DOHH2 (cell line): ENCODE measurements at regions not wholly inside any gene's neighbourhood (a gene's known extent, or its start where the extent isn't known, plus 50 kb on each side); places are given as distances from the start of the nearest gene placed in this dataset.

Experiments
- H3F3A ChIP-seq: fragments of 200-600 bp; sonication (generic), shearing (Covaris generic); 2 replicates; pipeline ENCODE4 v1.6.0; 2016; ENCODE audit warnings: antibody characterized with exemption, mild to moderate bottlenecking; ENCODE audit not compliant: control insufficient read depth, insufficient read depth
- H3K27ac ChIP-seq: fragments of 200-600 bp; sonication (generic); 2 replicates; pipeline ENCODE4 v1.5.1; 2014; ENCODE audit warnings: low read depth, mild to moderate bottlenecking, low read length, moderate library complexity
- H3K27me3 ChIP-seq: fragments of 200-600 bp; sonication (generic); 2 replicates; pipeline ENCODE4 v1.6.1; 2014; ENCODE audit warnings: mild to moderate bottlenecking, low read length, mixed read lengths; ENCODE audit not compliant: control insufficient read depth
- H3K36me3 ChIP-seq: fragments of 200-600 bp; sonication (generic); 2 replicates; pipeline ENCODE4 v1.6.1; 2014; ENCODE audit warnings: mild to moderate bottlenecking, low read length, moderate library complexity, mixed read lengths; ENCODE audit not compliant: control insufficient read depth
- H3K4me1 ChIP-seq: fragments of 200-600 bp; sonication (generic); 2 replicates; pipeline ENCODE4 v1.6.1; 2014; ENCODE audit warnings: mild to moderate bottlenecking, low read length, mixed read lengths; ENCODE audit not compliant: control insufficient read depth
- H3K4me2 ChIP-seq: fragments of 200-600 bp; sonication (generic); 2 replicates; pipeline ENCODE4 v1.6.0; 2014; ENCODE audit warnings: mild to moderate bottlenecking, low read length, moderate library complexity
- H3K4me3 ChIP-seq: fragments of 200-600 bp; sonication (generic); 2 replicates; pipeline ENCODE4 v1.5.1; 2014; ENCODE audit warnings: mild to moderate bottlenecking, low read length, mixed read lengths
- H3K79me2 ChIP-seq: fragments of 200-600 bp; sonication (generic); 2 replicates; pipeline ENCODE4 v1.6.1; 2014; ENCODE audit warnings: mild to moderate bottlenecking, low read length, mixed read lengths; ENCODE audit not compliant: control insufficient read depth
- H3K9me2 ChIP-seq: fragments of 200-600 bp; sonication (generic); replicated peaks from 2 replicates; pipeline ENCODE4 v1.6.1; 2014; ENCODE audit warnings: mild to moderate bottlenecking, low read length, mixed read lengths; ENCODE audit not compliant: control insufficient read depth
- H3K9me3 ChIP-seq: fragments of 200-600 bp; sonication (generic); 2 replicates; pipeline ENCODE4 v1.6.1; 2014; ENCODE audit warnings: antibody characterized with exemption, low read length, mixed read lengths; ENCODE audit not compliant: control insufficient read depth, insufficient read depth
- H4K20me1 ChIP-seq: fragments of 200-600 bp; sonication (generic); 2 replicates; pipeline ENCODE4 v1.6.0; 2014; ENCODE audit warnings: low read depth, mild to moderate bottlenecking, antibody characterized with exemption, low read length, moderate library complexity; ENCODE audit not compliant: control insufficient read depth, insufficient read depth
- EZH2phosphoT487 ChIP-seq: fragments of 200-600 bp; sonication (generic); IDR thresholded peaks from 2 replicates; pipeline ENCODE4 v1.6.1; 2017; ENCODE audit warnings: borderline replicate concordance, mild to moderate bottlenecking, antibody characterized with exemption, low read length, moderate library complexity, mixed read lengths
- TF ChIP-seq, protein P1 (sequence below): fragments of 200-600 bp; sonication (generic); IDR thresholded peaks from one replicate; pipeline ENCODE4 v1.5.1; 2014; ENCODE audit warnings: antibody characterized with exemption, mild to moderate bottlenecking, low read depth, low read length; ENCODE audit not compliant: poor library complexity, severe bottlenecking

DNA sequence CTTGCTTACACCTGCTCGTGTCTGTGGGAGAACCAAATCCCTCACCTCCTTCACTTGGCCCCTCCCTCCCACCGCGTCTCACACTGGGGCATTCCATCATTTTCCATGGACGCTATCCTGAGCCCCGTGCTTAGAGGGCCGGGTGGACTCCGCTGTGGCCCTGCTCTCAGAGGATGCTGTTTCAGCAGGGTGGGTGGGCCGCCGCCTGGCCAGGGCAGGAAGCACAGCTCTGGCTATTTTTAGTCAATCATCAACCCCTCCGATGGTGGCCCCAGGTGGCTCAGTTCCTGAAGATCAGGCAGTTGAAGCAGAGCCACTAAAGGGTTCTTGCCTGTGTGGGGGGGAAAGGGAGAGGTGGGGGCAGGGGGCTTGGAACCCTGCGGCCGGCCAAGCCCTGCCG, 230.3 kb downstream of the ENGASE start:
- Histone ChIP-seq H3K4me3 (peak overlapping the region; percentile 30), H3K36me3 (no peaks in the 10 kb centered on the region), H3K27ac (peak overlapping the region; percentile 43), H3K27me3 (peaks cover 25% of the 10 kb centered on the region), H3F3A (no peaks in the 10 kb centered on the region), H3K79me2 (no peaks in the 10 kb centered on the region), H3K4me2 (peak overlapping the region; percentile 60), H4K20me1 (no peaks in the 10 kb centered on the region), H3K4me1 (peaks cover 52% of the 10 kb centered on the region), H3K9me3 (no peaks in the 10 kb centered on the region), H3K9me2 (no peaks in the 10 kb centered on the region)
- TF ChIP-seq, protein P1, sequence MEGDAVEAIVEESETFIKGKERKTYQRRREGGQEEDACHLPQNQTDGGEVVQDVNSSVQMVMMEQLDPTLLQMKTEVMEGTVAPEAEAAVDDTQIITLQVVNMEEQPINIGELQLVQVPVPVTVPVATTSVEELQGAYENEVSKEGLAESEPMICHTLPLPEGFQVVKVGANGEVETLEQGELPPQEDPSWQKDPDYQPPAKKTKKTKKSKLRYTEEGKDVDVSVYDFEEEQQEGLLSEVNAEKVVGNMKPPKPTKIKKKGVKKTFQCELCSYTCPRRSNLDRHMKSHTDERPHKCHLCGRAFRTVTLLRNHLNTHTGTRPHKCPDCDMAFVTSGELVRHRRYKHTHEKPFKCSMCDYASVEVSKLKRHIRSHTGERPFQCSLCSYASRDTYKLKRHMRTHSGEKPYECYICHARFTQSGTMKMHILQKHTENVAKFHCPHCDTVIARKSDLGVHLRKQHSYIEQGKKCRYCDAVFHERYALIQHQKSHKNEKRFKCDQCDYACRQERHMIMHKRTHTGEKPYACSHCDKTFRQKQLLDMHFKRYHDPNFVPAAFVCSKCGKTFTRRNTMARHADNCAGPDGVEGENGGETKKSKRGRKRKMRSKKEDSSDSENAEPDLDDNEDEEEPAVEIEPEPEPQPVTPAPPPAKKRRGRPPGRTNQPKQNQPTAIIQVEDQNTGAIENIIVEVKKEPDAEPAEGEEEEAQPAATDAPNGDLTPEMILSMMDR: peak; percentile 12
- TF ChIP-seq EZH2phosphoT487: no peak

DNA sequence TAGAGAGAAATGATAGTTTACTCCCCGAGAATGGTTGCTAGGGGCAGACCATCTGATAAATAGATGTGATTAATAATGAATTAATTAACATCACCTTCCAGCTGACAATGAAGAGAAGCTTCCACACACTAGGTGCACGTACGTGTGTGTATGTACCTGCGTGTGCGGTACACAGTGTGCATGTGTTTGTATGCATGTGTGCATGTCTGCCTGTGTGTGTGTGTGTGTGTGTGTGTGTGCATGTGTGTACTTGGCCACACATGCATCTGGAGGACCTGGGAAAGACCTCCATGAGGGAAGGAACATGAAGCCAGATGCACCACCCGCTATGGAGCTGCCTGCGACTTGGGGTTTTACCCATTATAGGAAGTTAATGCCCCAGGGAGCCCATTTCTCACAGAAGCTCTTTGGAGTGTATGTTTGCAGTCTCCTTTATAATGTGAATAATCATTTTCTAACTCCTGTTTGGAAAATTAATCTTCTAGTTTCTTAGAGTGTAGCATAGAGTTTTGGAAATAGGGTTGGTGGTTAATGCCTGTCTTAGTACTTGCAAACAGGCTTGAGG, 229.1 kb downstream of the ENGASE start:
- H3K79me2 ChIP-seq: no peaks in the 10 kb centered on the region
- no peaks in the 10 kb centered on the region for H3K36me3 ChIP-seq
- TF ChIP-seq, protein P1: no peak
- TF ChIP-seq EZH2phosphoT487: no peak
- peak overlapping the region; percentile 14; the same call in 1 of the 2 replicates for H3K27ac ChIP-seq
- H3K27me3 ChIP-seq: peaks cover 25% of the 10 kb centered on the region
- no peak overlapping the region for H3K4me3 ChIP-seq
- peak overlapping the region; percentile 34; the same call in 1 of the 2 replicates for H3K4me2 ChIP-seq
- no peaks in the 10 kb centered on the region for H4K20me1 ChIP-seq
- no peaks in the 10 kb centered on the region for H3K9me3 ChIP-seq
- no peaks in the 10 kb centered on the region for H3K9me2 ChIP-seq
- peaks cover 47% of the 10 kb centered on the region for H3K4me1 ChIP-seq
- H3F3A ChIP-seq: no peaks in the 10 kb centered on the region

DNA sequence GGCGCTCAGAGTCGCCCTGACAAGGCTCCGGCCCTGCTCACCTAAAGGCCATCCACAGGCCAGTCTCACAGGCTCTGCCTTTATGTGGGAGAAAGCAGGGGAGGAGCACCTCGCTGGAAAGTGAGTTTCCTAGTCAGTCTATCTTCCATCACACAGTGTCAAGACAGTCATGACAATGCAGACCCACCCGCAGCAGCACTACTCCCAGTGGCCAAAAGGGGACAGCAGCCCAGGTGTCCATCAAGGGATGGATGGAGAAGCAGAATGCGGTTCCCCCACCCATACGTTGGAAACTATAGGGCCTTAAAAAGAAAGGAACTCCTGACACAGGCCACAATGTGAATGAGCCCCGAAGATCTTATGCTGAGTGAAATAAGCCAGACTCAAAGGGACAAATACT, 226.8 kb downstream of the ENGASE start:
- Histone ChIP-seq H3K27ac (no peak overlapping the region), H3K9me2 (no peaks in the 10 kb centered on the region), H4K20me1 (no peaks in the 10 kb centered on the region), H3K36me3 (no peaks in the 10 kb centered on the region), H3K4me3 (no peak overlapping the region), H3K79me2 (no peaks in the 10 kb centered on the region), H3K4me1 (peaks cover 32% of the 10 kb centered on the region), H3K9me3 (no peaks in the 10 kb centered on the region), H3K27me3 (peaks cover 23% of the 10 kb centered on the region), H3F3A (no peaks in the 10 kb centered on the region), H3K4me2 (no peak overlapping the region)
- TF ChIP-seq, protein P1: no peak
- TF ChIP-seq EZH2phosphoT487: no peak
